ENCODE measurements at regions not wholly inside any gene's neighbourhood (a gene's known extent, or its start where the extent isn't known, plus 50 kb on each side); places are given as distances from the start of the nearest gene placed in this dataset.
"Not testable (repeated sequence)": the region's sequence is repeated elsewhere in the genome, so short reads cannot be mapped to it uniquely, and the experiment has no call there.

- DNase-seq (ENCODE audit: low read depth in 3 of 3) = no peak
Measured at GRCh38 chr5:56422076-56422762, 189.1 kb upstream of the ANKRD55 start.

GRCh38 chr5:56421246-56422075 is 188.3 kb upstream of the ANKRD55 start:
- DNase-seq (ENCODE audit: low read depth in 3 of 3) = no peak

GRCh38 chr5:56420323-56420722 is 187.2 kb upstream of the ANKRD55 start:
- DNase-seq (ENCODE audit: low read depth in 3 of 3) = no peak

DNA sequence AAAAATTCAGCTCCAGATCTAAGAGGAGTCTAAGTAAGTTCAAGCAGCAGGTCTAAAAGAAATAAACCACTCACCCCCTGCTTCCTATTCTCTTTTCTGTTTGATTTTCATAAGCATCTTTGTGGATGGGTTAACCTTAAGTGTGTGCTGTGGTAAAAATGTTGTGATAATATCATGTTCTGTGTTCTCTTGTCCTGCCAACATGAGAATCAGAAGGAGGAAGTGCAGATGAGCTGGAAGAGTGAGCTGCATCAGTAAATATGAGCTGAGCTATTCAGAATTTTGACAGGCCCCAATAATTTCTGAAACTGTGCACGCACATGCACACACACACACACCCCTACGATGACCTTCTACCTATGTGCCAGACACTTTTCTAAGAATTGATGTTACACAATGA is 186.5 kb upstream of the ANKRD55 start:
- no peak for DNase-seq (ENCODE audit: low read depth in 3 of 3)

DNA sequence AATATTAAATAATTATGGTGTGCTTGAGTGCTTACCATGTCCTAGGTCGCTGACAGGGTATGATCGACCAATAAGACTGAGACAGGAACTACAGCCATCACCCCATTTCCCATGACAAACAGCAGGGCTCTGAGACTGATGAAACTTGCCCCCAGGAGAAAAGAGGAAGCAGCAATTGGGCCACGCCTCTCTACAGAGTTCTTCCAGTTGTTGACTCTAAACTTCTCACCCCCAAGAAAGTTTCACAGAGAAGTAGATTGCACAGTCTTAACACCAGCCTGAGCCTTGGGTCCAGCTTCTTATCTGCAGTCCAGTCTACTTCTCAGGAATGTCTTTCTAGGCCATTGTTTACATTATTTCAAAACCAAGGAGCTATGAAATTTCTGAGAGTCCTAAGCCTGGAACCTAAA is 182.2 kb upstream of the ANKRD55 start:
- DNase-seq (ENCODE audit: low read depth in 3 of 3) = no peak

- DNase-seq (ENCODE audit: low read depth in 3 of 3) = no peak
Measured at GRCh38 chr5:56414066-56414465, 180.9 kb upstream of the ANKRD55 start.

GRCh38 chr5:56413546-56413945 is 180.4 kb upstream of the ANKRD55 start:
- DNase-seq (ENCODE audit: low read depth in 3 of 3) = no peak

GRCh38 chr5:56412601-56413379 is 179.7 kb upstream of the ANKRD55 start:
- no peak for DNase-seq (ENCODE audit: low read depth in 3 of 3)

GRCh38 chr5:56410696-56411095 is 177.6 kb upstream of the ANKRD55 start:
- DNase-seq (ENCODE audit: low read depth in 3 of 3) = no peak

GRCh38 chr5:56409331-56410190 is 176.4 kb upstream of the ANKRD55 start:
- no peak for DNase-seq (ENCODE audit: low read depth in 3 of 3)

- no peak for DNase-seq (ENCODE audit: low read depth in 3 of 3)
Measured at GRCh38 chr5:56406838-56407237, 173.7 kb upstream of the ANKRD55 start.

GRCh38 chr5:56406221-56406620 is 173.1 kb upstream of the ANKRD55 start:
- no peak for DNase-seq (ENCODE audit: low read depth in 3 of 3)

GRCh38 chr5:56405116-56405908 is 172.2 kb upstream of the ANKRD55 start:
- no peak for DNase-seq (ENCODE audit: low read depth in 3 of 3)

DNA sequence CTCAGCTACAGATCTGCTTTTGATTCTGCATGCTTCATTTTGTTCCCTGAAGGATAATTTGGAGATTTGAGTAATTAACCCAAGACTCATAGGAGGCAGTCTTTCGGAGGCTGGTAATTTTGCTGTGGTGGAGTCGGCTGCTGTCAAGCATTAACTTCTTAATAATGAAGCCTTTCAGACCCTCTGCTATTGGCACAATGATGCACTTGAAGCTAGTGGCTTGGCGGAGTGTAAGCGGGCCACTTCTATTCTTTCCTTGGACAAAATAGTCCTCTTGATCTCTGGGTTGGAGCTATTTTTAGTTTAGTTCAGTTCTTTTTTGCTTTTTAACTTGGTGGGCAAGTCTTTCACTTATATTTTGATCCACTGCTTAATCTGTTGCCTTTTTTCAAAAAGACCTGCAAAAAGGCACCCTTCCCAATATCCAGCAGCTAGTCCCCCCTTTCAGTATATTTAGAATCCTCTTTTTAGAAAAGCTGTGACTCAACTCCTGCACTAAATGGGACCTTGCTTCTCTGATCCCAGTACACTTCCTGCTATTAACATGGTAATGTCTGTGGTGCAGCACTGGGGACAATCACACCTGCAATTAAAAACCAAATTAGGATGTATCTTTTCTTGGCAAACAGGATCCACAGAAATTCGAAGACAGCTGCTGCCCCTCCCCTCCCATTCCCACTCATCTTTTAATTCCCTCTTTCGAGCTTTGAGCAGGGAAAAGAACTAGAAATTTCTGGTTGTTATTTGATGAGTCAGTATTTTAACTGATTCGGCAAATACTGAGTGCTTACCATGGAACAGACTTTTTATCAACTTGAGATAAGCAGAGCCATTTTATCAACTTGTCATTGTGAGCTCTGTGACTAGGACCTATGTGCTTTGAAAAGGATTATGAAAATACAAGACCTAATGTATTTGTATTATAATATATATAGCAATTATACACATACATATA is 169.4 kb upstream of the ANKRD55 start:
- no peak for DNase-seq (ENCODE audit: low read depth in 3 of 3)

DNA sequence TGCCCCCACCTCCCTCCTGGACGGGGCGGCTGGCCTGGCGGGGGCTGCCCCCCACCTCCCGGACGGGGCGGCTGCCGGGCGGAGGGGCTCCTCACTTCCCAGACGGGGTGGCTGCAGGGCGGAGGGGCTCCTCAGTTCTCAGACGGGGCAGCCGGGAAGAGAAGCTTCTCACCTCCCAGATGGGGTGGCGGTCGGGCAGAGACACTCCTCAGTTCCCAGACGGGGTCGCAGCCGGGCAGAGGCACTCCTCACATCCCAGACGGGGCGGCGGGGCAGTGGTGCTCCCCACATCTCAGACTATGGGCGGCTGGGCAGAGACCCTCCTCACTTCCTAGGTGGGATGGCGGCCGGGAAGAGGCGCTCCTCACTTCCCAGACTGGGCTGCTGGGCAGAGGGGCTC is 164.7 kb upstream of the ANKRD55 start:
- not testable (repeated sequence) for DNase-seq (ENCODE audit: low read depth in 3 of 3)

DNA sequence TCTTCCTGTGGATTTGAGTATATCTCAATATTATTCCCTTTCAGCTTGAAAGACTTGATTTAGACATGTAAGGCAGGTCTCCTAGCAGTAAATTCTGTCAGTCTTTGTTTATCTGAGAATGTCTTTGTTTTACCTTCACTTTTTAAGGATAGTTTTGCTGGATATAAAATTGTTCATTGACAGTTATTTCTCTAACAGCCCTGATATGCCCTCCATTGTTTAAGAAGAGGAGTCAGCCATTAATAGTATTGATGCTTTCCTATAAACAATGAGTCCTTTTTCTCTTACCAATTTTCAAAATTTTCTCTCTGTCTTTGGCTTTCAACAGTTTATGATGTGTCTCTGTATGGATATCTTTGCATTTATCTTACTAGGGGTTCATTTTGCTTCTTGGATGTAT is 163.5 kb upstream of the ANKRD55 start:
- DNase-seq (ENCODE audit: low read depth in 3 of 3) = no peak

- DNase-seq (ENCODE audit: low read depth in 3 of 3) = no peak
Measured at GRCh38 chr5:56389261-56389660, 156.1 kb upstream of the ANKRD55 start.

DNA sequence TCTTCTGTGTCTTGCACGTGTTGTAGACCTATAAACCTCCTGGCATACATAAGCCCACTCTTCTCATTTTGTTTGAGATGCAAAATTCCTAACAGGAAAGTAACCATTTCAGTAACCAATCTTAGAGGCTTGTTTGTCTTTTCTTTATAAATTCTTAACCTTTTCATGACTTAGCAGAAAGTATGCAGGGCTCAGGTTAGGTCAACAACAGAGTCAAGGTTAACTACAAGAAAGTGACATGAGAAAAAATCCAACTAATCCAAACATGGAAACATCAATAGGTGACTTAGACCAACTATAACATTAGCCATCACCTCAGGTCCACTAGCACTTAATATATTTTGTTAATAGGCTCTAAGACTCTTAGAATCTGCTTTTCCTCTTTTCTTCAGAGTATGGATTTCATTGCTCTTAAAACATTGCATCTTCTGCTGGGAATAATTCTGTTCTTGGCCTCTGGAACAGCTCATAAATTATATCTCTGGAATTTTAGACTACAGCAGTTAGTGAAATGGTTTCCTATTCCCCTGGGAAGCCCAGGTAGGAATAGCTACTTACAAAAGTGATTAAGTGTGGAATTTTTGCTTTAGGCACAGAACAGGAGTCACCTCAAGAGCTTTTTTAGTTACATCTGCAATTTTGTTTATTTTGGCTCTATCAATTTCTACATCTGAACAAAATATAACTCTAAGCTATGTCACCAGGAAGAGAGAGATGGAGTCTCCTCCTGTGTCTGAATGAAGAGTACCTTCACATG is 155.3 kb upstream of the ANKRD55 start:
- no peak for DNase-seq (ENCODE audit: low read depth in 3 of 3)

DNA sequence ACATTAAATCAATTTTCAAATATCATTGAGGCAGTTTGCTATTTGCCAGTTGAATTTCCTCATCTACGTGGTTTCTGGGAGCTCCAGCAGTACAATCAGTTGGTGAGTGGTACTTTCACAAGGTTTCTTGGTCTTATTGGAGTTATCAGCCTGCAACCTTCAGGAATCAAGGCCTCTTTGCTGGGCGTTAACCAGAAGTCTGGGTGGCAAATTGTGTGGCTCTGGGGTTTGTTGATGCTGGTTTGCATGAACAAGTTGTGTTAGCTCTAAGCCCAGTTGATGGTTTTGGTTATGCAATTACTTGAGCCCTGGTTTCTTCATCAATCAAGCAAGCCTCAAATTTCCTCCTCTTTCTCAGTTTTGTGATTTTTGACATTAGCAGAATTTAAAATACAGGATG is 152.9 kb upstream of the ANKRD55 start:
- DNase-seq (ENCODE audit: low read depth in 3 of 3) = no peak

All from stimulated activated CD4-positive, alpha-beta T cell treated with anti-CD3 and anti-CD28 coated beads, TNF-alpha, amount 100 ng/mL, for 4 hours (primary cell).